Immature natural killer cell (primary cell): ENCODE measurements at regions not wholly inside any gene's neighbourhood (a gene's known extent, or its start where the extent isn't known, plus 50 kb on each side); places are given as distances from the start of the nearest gene placed in this dataset.
"Not testable (repeated sequence)": the region's sequence is repeated elsewhere in the genome, so short reads cannot be mapped to it uniquely, and the experiment has no call there.

Experiments used
- DNase-seq, 3 donors: peaks; one replicate each; pipeline ENCODE4 v3.0.0; 2022; ENCODE audit warnings: mixed read lengths in 1 of 3
- H3K27ac Mint-ChIP-seq, 6 donors: one replicate each; pipeline ENCODE4 v1.8.0; 2020; ENCODE audit warnings: mixed read lengths in 6 of 6, mild to moderate bottlenecking in 5 of 6, inconsistent platforms in 4 of 6, moderate library complexity in 3 of 6
- H3K27me3 Mint-ChIP-seq, 3 donors: one replicate each; pipeline ENCODE4 v1.8.0; 2020 to 2021; ENCODE audit warnings: low read depth in 3 of 3, mild to moderate bottlenecking in 3 of 3, mixed read lengths in 3 of 3, moderate library complexity in 3 of 3, inconsistent platforms in 1 of 3
- H3K36me3 Mint-ChIP-seq, 3 donors: one replicate each; pipeline ENCODE4 v1.8.0; 2020; ENCODE audit warnings: mixed read lengths in 3 of 3, inconsistent platforms in 2 of 3, mild to moderate bottlenecking in 2 of 3
- H3K4me1 Mint-ChIP-seq, 2 donors: one replicate each; pipeline ENCODE4 v1.8.0; 2020; ENCODE audit warnings: inconsistent platforms in 2 of 2, mild to moderate bottlenecking in 2 of 2, mixed read lengths in 2 of 2, moderate library complexity in 1 of 2
- H3K4me3 Mint-ChIP-seq, 5 donors: one replicate each; pipeline ENCODE4 v1.8.0; 2020; ENCODE audit warnings: mild to moderate bottlenecking in 5 of 5, mixed read lengths in 5 of 5, inconsistent platforms in 3 of 5, moderate library complexity in 3 of 5
- H3K9me3 Mint-ChIP-seq, 6 donors: one replicate each; pipeline ENCODE4 v1.8.0; 2020; ENCODE audit warnings: mild to moderate bottlenecking in 6 of 6, mixed read lengths in 6 of 6, inconsistent platforms in 4 of 6, moderate library complexity in 3 of 6

GRCh38 chr3:72030296-72030695 is 245.3 kb upstream of the PROK2 start:
- not testable (repeated sequence) for H3K4me1 Mint-ChIP-seq, DNase-seq, H3K27me3 Mint-ChIP-seq, H3K27ac Mint-ChIP-seq, H3K4me3 Mint-ChIP-seq, H3K36me3 Mint-ChIP-seq, H3K9me3 Mint-ChIP-seq

- not testable (repeated sequence) for H3K4me3 Mint-ChIP-seq, H3K9me3 Mint-ChIP-seq, H3K27ac Mint-ChIP-seq, H3K36me3 Mint-ChIP-seq, H3K4me1 Mint-ChIP-seq, DNase-seq, H3K27me3 Mint-ChIP-seq
These were observed 243.8 kb upstream of the PROK2 start for GRCh38 chr3:72028726-72029125.

GRCh38 chr3:72028307-72028706 is 243.4 kb upstream of the PROK2 start:
- not testable (repeated sequence) for H3K27me3 Mint-ChIP-seq, H3K4me3 Mint-ChIP-seq, H3K27ac Mint-ChIP-seq, H3K9me3 Mint-ChIP-seq, DNase-seq, H3K4me1 Mint-ChIP-seq, H3K36me3 Mint-ChIP-seq

GRCh38 chr3:72027728-72028127 is 242.8 kb upstream of the PROK2 start:
- not testable (repeated sequence) for H3K27me3 Mint-ChIP-seq

DNA sequence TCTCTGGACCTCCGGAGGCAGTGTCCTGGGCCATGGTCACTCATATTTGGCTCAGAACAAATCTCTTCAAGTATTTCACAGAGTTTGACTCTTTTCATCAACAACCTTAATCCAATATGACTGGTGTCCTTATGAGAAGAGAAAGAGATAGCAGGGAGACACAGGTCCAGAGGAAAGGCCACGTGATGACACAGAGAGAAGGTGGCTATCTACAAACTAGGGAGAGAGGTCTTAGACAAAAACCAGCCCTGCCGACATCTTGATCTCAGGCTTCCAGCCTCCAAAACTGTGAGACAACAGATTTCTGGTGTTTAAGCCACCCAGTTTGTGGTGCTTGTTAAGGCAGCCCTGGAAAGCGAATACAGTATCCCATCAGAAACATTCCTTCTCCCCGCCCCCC is 237.1 kb upstream of the PROK2 start:
- Mint-ChIP-seq H3K27ac (no peak overlapping the region), H3K36me3 (no peaks in the 10 kb centered on the region), H3K9me3 (no peaks in the 10 kb centered on the region), H3K4me3 (no peak overlapping the region), H3K4me1 (no peaks in the 10 kb centered on the region), H3K27me3 (peaks cover 0 to 5% (median 0%) of the 10 kb centered on the region in 3 donors)
- DNase-seq = no peak

More at GRCh38 chr3:72027728-72028127, 242.8 kb upstream of the PROK2 start:
- H3K4me1 Mint-ChIP-seq, H3K36me3 Mint-ChIP-seq, H3K27ac Mint-ChIP-seq, H3K4me3 Mint-ChIP-seq, H3K9me3 Mint-ChIP-seq, DNase-seq: not testable (repeated sequence)

DNA sequence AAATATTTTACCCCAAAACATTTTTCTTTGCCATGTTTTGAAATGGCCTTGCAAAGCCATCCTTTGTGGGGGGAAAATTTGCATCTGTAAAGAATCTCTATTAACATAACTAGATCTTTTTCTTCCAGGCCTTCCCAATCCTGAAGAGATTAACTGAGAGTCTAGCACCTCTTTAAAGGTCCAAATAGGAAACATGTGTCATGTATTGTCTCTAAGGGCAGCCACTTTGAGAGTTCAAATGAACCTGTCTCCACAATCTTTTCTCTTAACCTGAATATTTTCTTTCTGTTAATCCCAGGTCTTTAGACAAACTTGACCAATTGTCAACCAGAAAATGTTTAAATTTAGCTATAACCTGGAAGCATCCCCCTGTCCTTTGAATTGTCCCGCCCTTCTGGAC is 236.6 kb upstream of the PROK2 start:
- no peak for DNase-seq
- Mint-ChIP-seq H3K4me1 (no peaks in the 10 kb centered on the region), H3K27me3 (peaks cover 0 to 5% (median 0%) of the 10 kb centered on the region in 3 donors), H3K36me3 (no peaks in the 10 kb centered on the region), H3K27ac (no peak overlapping the region), H3K9me3 (no peaks in the 10 kb centered on the region), H3K4me3 (no peak overlapping the region)

DNA sequence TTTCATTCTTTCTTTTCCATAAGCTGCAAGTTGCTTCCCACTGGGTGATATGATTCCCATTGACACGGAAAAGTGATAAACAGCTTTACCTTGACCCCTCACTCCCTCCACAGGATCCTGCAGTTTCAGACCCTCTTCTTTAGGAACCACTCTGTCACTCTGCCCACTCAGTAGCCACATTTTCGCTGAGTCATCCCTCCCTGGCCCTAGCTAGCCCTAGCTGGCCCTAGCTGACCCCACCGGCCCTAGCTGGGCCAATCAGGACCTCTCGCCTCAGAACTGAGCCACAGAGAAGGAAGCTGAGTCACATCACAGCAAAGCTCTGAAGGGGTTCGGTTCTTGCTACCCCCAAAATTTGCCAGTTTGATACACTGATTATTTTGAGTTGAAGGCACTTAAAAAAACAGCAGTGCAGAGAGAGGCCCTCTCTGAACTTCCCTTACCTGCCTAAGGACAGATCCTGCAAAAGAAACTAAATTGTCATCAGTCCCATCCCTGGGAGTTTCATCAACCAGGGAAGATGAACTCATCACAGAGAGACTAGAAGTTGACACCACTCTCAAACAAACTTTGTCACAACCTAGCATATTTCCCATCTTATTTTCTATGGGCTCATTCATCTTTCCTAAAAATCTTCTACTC is 233.5 kb upstream of the PROK2 start:
- Mint-ChIP-seq H3K27ac (no peak overlapping the region), H3K36me3 (no peaks in the 10 kb centered on the region), H3K27me3 (peaks cover 0 to 7% (median 0%) of the 10 kb centered on the region in 3 donors), H3K4me1 (no peaks in the 10 kb centered on the region), H3K4me3 (no peak overlapping the region), H3K9me3 (no peaks in the 10 kb centered on the region)
- DNase-seq = no peak

GRCh38 chr3:72017935-72018334 is 233.0 kb upstream of the PROK2 start:
- peaks cover 0 to 7% (median 0%) of the 10 kb centered on the region in 3 donors for H3K27me3 Mint-ChIP-seq
- no peaks in the 10 kb centered on the region for H3K36me3 Mint-ChIP-seq
- no peaks in the 10 kb centered on the region for H3K4me1 Mint-ChIP-seq
- no peaks in the 10 kb centered on the region for H3K9me3 Mint-ChIP-seq
- H3K27ac Mint-ChIP-seq = no peak overlapping the region
- DNase-seq = no peak
- H3K4me3 Mint-ChIP-seq = no peak overlapping the region

GRCh38 chr3:72017311-72017710 is 232.4 kb upstream of the PROK2 start:
- Mint-ChIP-seq H3K36me3 (no peaks in the 10 kb centered on the region), H3K4me3 (no peak overlapping the region), H3K27me3 (peaks cover 0 to 7% (median 2%) of the 10 kb centered on the region in 3 donors), H3K4me1 (no peaks in the 10 kb centered on the region), H3K27ac (no peak overlapping the region), H3K9me3 (no peaks in the 10 kb centered on the region)
- no peak for DNase-seq

GRCh38 chr3:72015463-72015862 is 230.5 kb upstream of the PROK2 start:
- no peak overlapping the region for H3K4me3 Mint-ChIP-seq
- H3K4me1 Mint-ChIP-seq = no peaks in the 10 kb centered on the region
- no peak for DNase-seq
- peaks cover 0 to 2% (median 0%) of the 10 kb centered on the region in 6 donors for H3K9me3 Mint-ChIP-seq
- H3K27ac Mint-ChIP-seq = no peak overlapping the region
- H3K27me3 Mint-ChIP-seq = peaks cover 0 to 6% (median 2%) of the 10 kb centered on the region in 3 donors
- no peaks in the 10 kb centered on the region for H3K36me3 Mint-ChIP-seq

- Mint-ChIP-seq H3K4me1 (no peaks in the 10 kb centered on the region), H3K4me3 (no peak overlapping the region), H3K27me3 (peaks cover 0 to 8% (median 4%) of the 10 kb centered on the region in 3 donors), H3K27ac (no peak overlapping the region), H3K9me3 (peaks cover 0 to 2% (median 0%) of the 10 kb centered on the region in 6 donors), H3K36me3 (no peaks in the 10 kb centered on the region)
- DNase-seq = no peak
These were observed 228.1 kb upstream of the PROK2 start for GRCh38 chr3:72013084-72013483.

GRCh38 chr3:72012363-72012762 is 227.4 kb upstream of the PROK2 start:
- Mint-ChIP-seq H3K9me3 (peaks cover 0 to 2% (median 0%) of the 10 kb centered on the region in 6 donors), H3K27me3 (peaks cover 0 to 8% (median 2%) of the 10 kb centered on the region in 3 donors), H3K27ac (no peak overlapping the region), H3K4me3 (no peak overlapping the region), H3K4me1 (no peaks in the 10 kb centered on the region), H3K36me3 (no peaks in the 10 kb centered on the region)
- DNase-seq = no peak

- DNase-seq = no peak
- H3K27me3 Mint-ChIP-seq = peaks cover 0 to 8% (median 2%) of the 10 kb centered on the region in 3 donors
- H3K4me3 Mint-ChIP-seq = no peak overlapping the region
- no peaks in the 10 kb centered on the region for H3K4me1 Mint-ChIP-seq
- peaks cover 0 to 2% (median 0%) of the 10 kb centered on the region in 6 donors for H3K9me3 Mint-ChIP-seq
- H3K36me3 Mint-ChIP-seq = no peaks in the 10 kb centered on the region
- H3K27ac Mint-ChIP-seq = no peak overlapping the region
These were observed 226.5 kb upstream of the PROK2 start for GRCh38 chr3:72011485-72011884.

DNA sequence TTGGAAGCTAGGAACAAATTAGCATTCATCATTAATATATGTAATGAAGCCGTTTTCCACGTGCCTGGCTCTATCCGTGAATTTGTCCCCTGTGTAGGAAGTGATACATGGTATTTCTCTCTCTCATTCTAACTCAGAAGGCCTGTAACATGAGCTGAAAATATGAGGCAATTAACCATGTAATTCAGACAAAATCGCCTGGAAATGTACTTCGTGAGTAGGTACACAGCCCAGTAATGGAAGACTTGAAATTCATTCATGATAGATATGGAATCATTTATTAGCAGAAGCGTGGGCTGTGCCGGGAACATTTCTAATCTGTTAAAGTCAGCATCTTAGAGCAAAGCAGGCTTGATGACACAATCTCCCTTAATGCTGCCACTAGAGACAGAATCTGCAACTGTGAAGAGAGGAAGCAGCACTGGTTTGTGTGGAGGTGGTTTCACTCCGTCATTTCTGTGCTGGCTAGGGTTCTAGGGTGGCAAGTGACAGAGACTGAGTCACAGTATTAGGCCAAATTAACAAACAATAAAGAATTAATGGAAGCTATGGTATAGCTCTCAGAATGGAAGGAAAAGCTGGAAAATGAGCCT is 225.0 kb upstream of the PROK2 start:
- H3K4me3 Mint-ChIP-seq = no peak overlapping the region
- no peaks in the 10 kb centered on the region for H3K4me1 Mint-ChIP-seq
- no peak overlapping the region for H3K27ac Mint-ChIP-seq
- no peaks in the 10 kb centered on the region for H3K36me3 Mint-ChIP-seq
- peaks cover 0 to 8% (median 0%) of the 10 kb centered on the region in 3 donors for H3K27me3 Mint-ChIP-seq
- DNase-seq = no peak
- H3K9me3 Mint-ChIP-seq = peaks cover 0 to 2% (median 0%) of the 10 kb centered on the region in 6 donors
